Muscle layer of colon (tissue), 2 donors: ENCODE measurements at regions not wholly inside any gene's neighbourhood (a gene's known extent, or its start where the extent isn't known, plus 50 kb on each side); places are given as distances from the start of the nearest gene placed in this dataset.
"Not testable (repeated sequence)": the region's sequence is repeated elsewhere in the genome, so short reads cannot be mapped to it uniquely, and the experiment has no call there.

ENCODE experiments used
- H3K27ac ChIP-seq: one replicate; pipeline ENCODE4 v1.7.0; 2013; ENCODE audit warnings: low read depth, mild to moderate bottlenecking, low read length, moderate library complexity
- H3K27me3 ChIP-seq, 2 donors: one replicate each; pipeline ENCODE4 v1.7.0; 2013; ENCODE audit warnings: low read length in 2 of 2, mild to moderate bottlenecking in 2 of 2; ENCODE audit not compliant: insufficient read depth in 2 of 2, control insufficient read depth in 1 of 2
- H3K36me3 ChIP-seq: one replicate; pipeline ENCODE4 v1.7.0; 2013; ENCODE audit warnings: mild to moderate bottlenecking, low read length; ENCODE audit not compliant: insufficient read depth
- H3K4me1 ChIP-seq: one replicate; pipeline ENCODE4 v1.7.0; 2013; ENCODE audit warnings: mild to moderate bottlenecking, low read length; ENCODE audit not compliant: insufficient read depth
- H3K4me3 ChIP-seq, 2 donors: one replicate each; pipeline ENCODE4 v1.7.0; 2013; ENCODE audit warnings: low read length in 2 of 2, low read depth in 1 of 2, mild to moderate bottlenecking in 1 of 2, moderate library complexity in 1 of 2
- H3K9ac ChIP-seq: one replicate; pipeline ENCODE4 v1.7.0; 2013; ENCODE audit warnings: low read length
- H3K9me3 ChIP-seq: one replicate; pipeline ENCODE4 v1.7.0; 2013; ENCODE audit warnings: mild to moderate bottlenecking, low read length
- donor health status: abdominal sarcoma.
- donor health status: Adenocarcinoma of cecum.

DNA sequence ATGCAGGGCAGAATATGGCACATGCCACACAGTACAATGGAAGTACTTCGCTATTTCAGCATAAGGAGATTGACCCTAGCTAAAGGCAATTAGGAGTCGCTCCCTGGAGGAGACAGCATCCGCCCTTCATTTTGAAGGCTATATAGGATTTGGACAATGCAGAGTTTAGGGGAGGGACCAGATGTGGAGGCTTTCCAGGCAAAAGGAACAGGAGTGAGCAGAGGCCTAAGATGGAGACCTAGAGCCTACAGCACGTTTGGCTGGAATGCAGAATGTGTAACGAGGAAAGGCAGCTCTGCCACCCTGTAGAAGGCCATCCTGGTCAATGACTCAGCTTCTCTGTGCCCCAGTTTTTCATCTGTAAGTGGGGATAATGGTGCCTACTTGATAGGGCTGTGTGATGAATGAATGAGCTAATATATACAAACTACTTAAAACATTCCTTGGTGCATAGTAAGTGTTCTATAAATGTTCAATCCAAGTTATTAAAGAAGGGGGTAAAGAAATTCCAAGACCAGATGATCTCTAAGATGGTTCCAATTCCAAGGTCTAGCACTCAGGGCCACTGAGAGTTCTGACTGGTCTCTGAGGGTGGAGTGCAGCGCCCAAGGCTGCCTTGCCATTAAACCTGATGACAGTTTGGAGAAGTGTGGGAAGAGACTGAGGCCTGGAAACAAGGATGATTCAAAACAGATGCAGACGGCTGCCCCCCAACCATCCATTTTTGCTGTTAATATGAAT is 54.3 kb upstream of the FRMD6 start:
- Histone ChIP-seq H3K36me3 (no peaks in the 10 kb centered on the region), H3K27me3 (no peaks in the 10 kb centered on the region), H3K4me3 (no peak overlapping the region), H3K27ac (no peak overlapping the region), H3K4me1 (peaks cover 15% of the 10 kb centered on the region), H3K9ac (no peak overlapping the region), H3K9me3 (no peaks in the 10 kb centered on the region)

DNA sequence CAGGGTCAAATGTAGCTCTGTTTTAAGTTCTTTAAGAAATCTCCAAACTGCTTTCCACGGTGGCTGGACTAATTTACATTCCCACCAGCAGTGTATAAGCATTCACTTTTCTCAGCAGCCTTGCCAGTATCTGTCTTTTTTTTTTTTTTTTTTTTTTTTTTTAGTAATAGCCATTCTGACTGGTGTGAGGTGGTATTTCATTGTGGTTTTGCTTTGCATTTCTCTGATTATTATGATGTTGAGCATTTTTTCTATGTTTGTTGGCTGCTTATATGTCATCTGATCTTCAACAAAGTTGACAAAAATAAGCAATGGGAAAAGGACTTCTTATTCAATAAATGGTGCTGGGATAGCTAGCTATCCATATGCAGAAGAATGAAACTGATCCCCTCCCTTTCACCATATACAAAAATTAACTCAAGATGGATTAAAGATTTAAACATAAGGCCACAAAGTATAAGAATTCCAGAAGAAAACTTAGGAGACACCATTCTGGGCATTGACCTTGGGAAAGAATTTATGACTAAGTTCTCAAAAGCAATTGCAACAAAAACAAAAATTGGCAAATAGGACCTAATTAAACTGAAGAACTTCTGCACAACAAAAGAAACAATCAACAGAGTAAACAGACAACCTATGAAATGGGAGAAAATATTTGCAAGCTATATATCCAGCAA is 52.6 kb upstream of the FRMD6 start:
- not testable (repeated sequence) for H3K4me3 ChIP-seq, H3K9me3 ChIP-seq, H3K27ac ChIP-seq, H3K27me3 ChIP-seq, H3K9ac ChIP-seq, H3K36me3 ChIP-seq
- peaks cover 15% of the 10 kb centered on the region for H3K4me1 ChIP-seq

DNA sequence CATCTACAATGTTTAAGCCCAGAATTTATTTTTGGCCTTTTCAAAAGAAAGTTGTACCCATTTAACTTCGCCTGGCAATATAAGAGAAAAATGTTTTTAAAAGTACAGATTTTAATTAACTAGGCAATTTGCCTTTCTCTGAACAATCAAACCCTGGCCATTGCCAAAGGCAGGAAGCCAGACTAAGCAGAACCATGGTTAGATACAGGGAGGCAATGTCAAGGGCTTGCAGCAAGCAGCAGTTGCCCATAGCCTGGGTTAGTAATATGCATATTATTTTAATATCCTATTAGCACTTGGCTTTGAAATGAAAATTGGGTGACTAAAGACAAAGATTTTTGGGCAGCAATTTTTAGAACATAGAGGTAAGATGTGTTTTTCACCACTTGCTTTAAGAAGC is 51.1 kb upstream of the FRMD6 start:
- Histone ChIP-seq H3K27ac (no peak overlapping the region), H3K4me1 (peaks cover 15% of the 10 kb centered on the region), H3K9ac (no peak overlapping the region), H3K36me3 (no peaks in the 10 kb centered on the region), H3K9me3 (no peaks in the 10 kb centered on the region), H3K27me3 (no peaks in the 10 kb centered on the region), H3K4me3 (no peak overlapping the region)
